Activated CD4-positive, CD25-positive, alpha-beta regulatory T cell treated with anti-CD3 and anti-CD28 coated beads, Interleukin-2, amount 50 U/mL, for 72 hours (primary cell): ENCODE measurements at regions not wholly inside any gene's neighbourhood (a gene's known extent, or its start where the extent isn't known, plus 50 kb on each side); places are given as distances from the start of the nearest gene placed in this dataset.

Experiments
- DNase-seq: peaks from one replicate; pipeline ENCODE4 v3.0.0; 2021

- no peak for DNase-seq
These were observed 85.8 kb upstream of the PRNP start for GRCh38 chr20:4600308-4601014.

DNA sequence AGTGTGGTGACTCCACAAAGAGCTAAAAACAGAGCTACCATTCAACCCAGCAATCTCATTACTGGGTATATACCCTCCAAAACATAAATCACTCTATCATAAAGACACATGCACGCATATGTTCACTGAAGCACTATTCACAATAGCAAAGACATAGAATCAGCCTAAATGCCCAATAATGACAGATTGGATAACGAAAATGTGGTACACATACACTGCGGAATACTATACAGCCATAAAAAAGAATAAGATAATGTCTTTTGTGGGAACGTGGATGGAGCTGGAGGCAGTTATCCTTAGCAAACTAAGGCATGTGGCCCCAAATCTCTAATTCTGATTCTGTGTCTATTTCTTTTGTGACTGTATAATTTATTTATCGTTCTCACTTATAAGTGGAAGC, 89.0 kb upstream of the PRNP start:
- no peak for DNase-seq

- no peak for DNase-seq
These were observed 93.1 kb upstream of the PRNP start for GRCh38 chr20:4593149-4593525.

DNA sequence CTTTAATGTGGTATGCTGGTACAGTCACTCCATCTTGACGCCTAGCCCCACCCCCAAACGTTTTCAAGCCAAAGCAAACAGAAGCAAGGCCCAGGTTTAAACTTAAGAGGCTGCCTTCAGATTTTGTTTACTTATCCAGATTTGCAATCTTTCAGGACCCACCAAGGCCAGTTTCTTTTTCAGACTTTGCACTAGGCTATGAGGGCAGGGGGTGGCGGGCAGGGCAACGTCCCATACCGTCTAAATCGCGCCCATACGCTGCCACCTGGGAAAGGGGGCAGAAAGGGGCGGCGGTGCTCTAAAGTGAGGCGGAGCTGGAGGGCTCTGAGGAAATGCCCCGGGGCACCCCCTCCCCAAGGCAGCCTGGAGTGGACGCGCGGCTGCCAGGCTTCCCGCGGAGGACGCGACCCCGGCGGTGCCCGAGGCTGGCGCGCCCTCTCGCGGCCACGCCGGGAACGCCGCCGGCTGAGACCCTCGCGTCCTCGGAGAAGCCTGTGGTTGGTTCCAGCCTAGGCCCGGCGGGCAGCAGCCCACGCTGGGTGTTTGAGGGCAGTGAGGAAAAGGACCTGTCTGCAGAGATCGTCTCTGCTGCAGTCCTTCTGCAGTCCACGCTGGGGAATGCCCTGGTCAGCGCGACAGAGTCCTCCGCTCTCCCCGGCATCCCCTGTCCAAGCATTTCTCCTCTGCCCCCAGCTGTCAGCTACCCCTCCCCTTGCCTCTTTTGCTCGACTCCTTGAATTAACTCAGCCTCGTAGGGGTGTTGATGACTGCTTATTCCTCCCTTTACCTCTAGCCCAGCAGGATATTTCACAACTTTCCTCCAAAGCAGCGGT, 93.7 kb upstream of the PRNP start:
- peak; percentile 71 for DNase-seq

DNA sequence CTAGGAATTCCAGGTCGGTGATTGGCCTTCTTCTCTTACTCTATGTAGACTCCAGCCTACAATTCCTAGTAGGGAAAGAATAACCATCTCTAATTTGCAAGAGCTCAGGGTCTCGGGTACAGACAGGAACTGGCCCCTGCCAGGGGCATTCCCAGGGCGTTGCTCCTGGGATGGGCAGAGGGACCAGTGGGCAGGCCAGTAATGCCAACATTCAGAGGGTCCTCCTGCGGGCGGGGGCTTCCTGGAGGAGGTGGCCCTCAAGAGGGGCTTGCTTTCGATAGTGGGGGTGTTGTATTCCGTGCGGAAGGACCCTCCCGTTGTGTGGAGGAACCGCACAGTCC, 94.3 kb upstream of the PRNP start:
- DNase-seq, result no peak

- DNase-seq, result no peak
These were observed 100.5 kb upstream of the PRNP start for GRCh38 chr20:4585758-4586157.

GRCh38 chr20:4585104-4585753, 101.0 kb upstream of the PRNP start:
- DNase-seq, result no peak

GRCh38 chr20:4584510-4584909, 101.7 kb upstream of the PRNP start:
- DNase-seq, result no peak

DNA sequence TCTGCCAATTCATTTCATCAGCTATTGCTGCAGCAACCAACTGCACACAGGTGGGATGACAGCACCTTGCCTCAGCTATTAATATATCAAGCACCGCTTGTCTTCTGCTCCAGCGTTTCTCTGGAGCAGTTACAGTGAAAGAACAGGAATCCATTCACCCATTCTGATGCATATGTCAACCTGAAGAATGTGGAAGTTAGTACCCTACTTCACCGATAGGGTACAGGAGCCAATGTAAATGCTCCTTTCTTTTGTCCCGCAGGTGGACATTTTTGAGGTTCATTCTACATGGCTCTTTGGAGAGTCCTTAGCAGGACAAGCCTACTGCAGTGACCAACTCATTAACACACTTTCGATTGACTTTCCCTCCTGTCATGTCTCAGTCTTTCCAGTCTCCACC, 104.4 kb upstream of the PRNP start:
- no peak for DNase-seq

- DNase-seq, result no peak
These were observed 107.9 kb upstream of the PRNP start for GRCh38 chr20:4578375-4578774.

DNA sequence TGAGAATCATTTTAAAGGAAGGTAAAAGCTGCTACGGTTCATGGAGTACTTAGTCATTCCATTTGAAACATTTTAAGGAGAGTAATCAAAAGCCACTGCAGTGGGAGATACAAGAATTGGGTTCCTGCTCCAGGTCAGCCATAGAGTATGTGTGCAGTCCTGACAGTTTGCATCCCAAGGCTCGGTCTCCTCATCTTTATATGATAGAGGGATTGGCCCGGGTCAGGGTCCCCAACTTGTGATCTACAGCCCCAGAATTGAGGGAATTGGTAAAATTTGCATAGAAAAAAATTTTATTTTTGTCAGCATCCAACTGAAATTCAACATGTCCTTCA, 111.9 kb upstream of the PRNP start:
- DNase-seq, result no peak

DNA sequence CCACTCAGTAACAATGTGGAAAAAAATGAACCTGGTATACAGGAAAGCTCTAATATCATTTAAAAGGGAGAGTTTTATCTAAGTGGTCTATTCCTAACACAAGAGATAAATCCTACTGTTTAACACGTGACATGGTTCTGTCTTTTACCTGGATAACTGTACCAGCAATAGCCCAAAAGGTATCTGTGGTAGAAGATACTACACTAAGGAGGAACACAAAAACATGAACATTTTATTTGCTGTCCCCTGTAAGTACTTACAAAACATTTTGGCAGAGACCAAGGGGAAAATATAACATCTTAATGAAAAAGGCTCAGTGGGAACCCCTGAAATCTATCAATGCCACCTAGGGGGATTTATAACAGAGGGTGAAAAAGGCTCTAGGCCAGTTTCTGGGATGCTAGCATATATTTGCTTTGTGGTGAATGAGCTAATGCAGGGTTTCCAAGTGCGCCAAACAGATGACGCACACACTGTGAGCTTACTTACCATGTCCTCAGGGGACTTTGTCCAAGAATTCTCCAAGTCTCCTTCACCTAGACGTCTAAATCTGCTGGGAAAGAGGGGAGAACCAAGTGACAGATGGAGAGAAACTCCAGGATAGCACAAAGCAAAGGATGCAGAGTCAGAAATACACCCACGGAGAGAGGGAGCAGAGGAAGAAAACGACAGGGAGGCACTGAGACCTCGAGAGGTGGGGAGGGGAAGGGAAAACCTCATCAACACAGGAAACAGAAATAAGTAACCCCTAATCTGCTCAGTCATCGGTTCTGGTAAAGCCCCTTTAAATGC, 112.5 kb upstream of the PRNP start:
- DNase-seq, result no peak

GRCh38 chr20:4571759-4572531, 114.3 kb upstream of the PRNP start:
- no peak for DNase-seq

- no peak for DNase-seq
These were observed 116.4 kb upstream of the PRNP start for GRCh38 chr20:4569865-4570264.

GRCh38 chr20:4569092-4569491, 117.2 kb upstream of the PRNP start:
- no peak for DNase-seq

DNA sequence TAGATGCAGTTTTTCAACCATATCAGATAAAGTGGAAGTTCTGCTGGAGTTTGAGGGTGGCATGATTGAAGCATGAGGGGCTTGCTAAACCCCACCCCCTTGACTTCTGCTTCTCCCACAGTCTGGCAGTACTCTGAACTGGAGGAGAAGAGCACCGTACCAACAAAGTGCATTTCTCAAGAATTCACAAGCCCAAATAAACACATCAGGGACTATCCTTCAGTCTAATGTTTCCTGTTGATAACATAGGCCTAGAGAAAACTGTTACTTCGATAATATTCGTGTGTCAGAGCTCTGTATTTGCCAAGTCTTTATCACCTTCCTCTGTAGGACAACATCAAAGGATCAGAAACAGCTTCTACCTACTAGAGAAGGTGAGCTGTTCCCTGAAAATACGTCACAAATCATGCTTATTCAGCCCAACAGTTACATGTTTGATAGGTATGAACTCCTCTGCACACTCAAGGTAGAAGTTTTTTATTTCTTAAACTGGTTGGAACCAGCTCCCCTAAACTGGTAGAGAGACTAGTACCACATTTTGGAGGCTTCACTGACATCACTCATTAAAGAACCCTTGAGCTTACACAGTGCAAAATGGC, 117.8 kb upstream of the PRNP start:
- DNase-seq, result no peak

DNA sequence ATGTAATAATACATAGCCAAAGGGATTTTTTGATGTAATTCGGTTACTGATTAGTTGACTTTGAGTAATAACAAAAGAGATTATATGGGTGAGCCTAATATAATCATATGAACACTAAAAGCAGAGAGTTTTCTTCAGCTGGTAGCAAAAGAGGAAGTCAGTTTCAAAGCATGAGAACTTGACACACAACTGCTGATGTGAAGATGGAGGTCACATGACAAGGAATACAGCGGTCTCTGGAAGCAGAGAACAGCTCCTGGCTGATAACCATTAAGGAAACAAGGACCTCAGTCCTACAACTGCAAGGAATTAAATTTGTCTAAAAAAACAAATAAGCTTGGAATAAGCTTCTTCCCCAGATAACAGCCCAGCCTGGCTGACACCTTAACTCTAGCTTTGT, 119.1 kb upstream of the PRNP start:
- DNase-seq, result no peak

DNA sequence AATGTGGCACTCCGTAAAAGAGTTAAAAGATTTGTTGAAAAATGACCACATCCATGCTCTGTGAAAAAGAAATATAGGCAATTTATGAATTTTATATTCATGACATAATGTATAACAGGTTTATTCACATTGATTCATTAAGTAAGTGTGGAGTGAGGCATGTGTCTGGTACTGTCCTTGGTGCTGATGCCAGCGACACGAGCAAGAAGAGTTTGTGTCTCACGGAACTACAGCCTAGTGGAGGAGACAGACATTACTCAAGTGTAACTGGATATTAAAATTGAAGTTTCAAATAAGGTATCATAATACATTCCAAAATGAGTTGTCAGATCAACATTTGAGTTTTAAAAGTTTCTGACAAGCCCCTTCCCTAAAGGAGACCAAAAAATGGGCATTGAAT, 122.7 kb upstream of the PRNP start:
- DNase-seq, result no peak

GRCh38 chr20:4563031-4563430, 123.2 kb upstream of the PRNP start:
- DNase-seq, result no peak

DNA sequence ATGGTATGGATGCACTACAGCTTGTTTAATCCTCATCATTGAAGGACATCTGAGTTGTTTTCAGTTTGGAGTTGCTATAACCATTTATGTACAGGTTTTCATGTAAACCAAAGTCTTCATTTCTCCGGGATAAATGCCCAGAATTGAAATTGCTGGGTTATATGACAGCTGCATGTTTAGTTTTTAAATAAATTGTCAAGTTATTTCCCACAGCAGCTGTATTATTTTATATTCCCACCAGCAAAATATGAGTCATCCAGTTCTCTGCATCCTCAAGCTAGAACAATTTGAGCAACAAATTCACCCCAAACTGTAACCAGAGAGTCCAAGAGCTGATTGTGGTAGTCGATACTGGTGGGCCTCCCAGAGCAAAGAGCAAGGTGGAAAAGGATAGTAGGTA, 125.6 kb upstream of the PRNP start:
- no peak for DNase-seq

DNA sequence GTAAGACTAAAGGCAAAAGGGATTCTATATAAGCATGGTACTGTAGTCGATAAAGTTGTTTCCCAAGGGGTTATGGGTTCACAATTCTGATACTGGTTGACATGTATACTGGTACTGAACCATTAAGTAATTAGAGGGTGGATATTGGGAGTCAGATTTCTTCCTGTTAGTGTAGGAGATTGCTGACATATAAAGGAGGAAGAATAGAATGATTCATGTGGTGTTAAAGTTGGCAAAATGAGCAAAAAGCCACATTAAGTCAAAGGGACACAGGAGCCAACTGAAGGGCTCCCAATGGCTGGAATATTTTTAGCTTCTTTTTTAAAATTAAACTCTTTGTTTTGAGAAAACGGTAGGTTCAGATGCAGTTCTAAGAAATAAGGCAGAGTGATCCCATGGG, 126.3 kb upstream of the PRNP start:
- DNase-seq, result no peak

GRCh38 chr20:4559106-4559505, 127.2 kb upstream of the PRNP start:
- no peak for DNase-seq
